HG03108 (cell line): ENCODE measurements at regions not wholly inside any gene's neighbourhood (a gene's known extent, or its start where the extent isn't known, plus 50 kb on each side); places are given as distances from the start of the nearest gene placed in this dataset.
A peak's percentile ranks its signal among the peaks of the same experiment; 100 is the strongest.

Experiments
- ATAC-seq: cut with Tn5 transposase; IDR thresholded peaks from one replicate; pipeline ENCODE4 v1.9.1; 2021; ENCODE audit warnings: moderate library complexity; ENCODE audit not compliant: unreplicated experiment

- no peak for ATAC-seq
These were observed 96.9 kb upstream of the NEBL start for GRCh38 chr10:20993830-20994527.

- no peak for ATAC-seq
These were observed 96.3 kb upstream of the NEBL start for GRCh38 chr10:20993389-20993788.

GRCh38 chr10:20991526-20991925 lies 94.4 kb upstream of the NEBL start:
- ATAC-seq: no peak

GRCh38 chr10:20990604-20991003 lies 93.5 kb upstream of the NEBL start:
- no peak for ATAC-seq

GRCh38 chr10:20988357-20988983 lies 91.4 kb upstream of the NEBL start:
- ATAC-seq: no peak

GRCh38 chr10:20986049-20986448 lies 88.9 kb upstream of the NEBL start:
- ATAC-seq: no peak

GRCh38 chr10:20984662-20985061 lies 87.6 kb upstream of the NEBL start:
- ATAC-seq: no peak

GRCh38 chr10:20981419-20981953 lies 84.4 kb upstream of the NEBL start:
- ATAC-seq: no peak

- ATAC-seq: no peak
These were observed 81.5 kb upstream of the NEBL start for GRCh38 chr10:20978617-20979016.

- ATAC-seq: no peak
These were observed 80.2 kb upstream of the NEBL start for GRCh38 chr10:20977300-20977699.

GRCh38 chr10:20976891-20977290 lies 79.8 kb upstream of the NEBL start:
- no peak for ATAC-seq

GRCh38 chr10:20976390-20976789 lies 79.3 kb upstream of the NEBL start:
- no peak for ATAC-seq

GRCh38 chr10:20975236-20975635 lies 78.1 kb upstream of the NEBL start:
- no peak for ATAC-seq

- ATAC-seq: no peak
These were observed 75.8 kb upstream of the NEBL start for GRCh38 chr10:20972925-20973324.

GRCh38 chr10:20971901-20972300 lies 74.8 kb upstream of the NEBL start:
- no peak for ATAC-seq

- peak; percentile 93 for ATAC-seq
These were observed 73.6 kb upstream of the NEBL start for GRCh38 chr10:20970708-20971107.

- ATAC-seq: no peak
These were observed 72.9 kb upstream of the NEBL start for GRCh38 chr10:20970044-20970443.

GRCh38 chr10:20966426-20966825 lies 69.3 kb upstream of the NEBL start:
- ATAC-seq: no peak

- no peak for ATAC-seq
These were observed 66.8 kb upstream of the NEBL start for GRCh38 chr10:20963721-20964595.

GRCh38 chr10:20963056-20963455 lies 65.9 kb upstream of the NEBL start:
- ATAC-seq: no peak

GRCh38 chr10:20962165-20962564 lies 65.1 kb upstream of the NEBL start:
- ATAC-seq: no peak

- no peak for ATAC-seq
These were observed 62.1 kb upstream of the NEBL start for GRCh38 chr10:20959242-20959641.
